Ectodermal cell (in vitro differentiated cells): ENCODE measurements at regions not wholly inside any gene's neighbourhood (a gene's known extent, or its start where the extent isn't known, plus 50 kb on each side); places are given as distances from the start of the nearest gene placed in this dataset.

Experiments used
- H3K27ac ChIP-seq: 2 replicates; pipeline ENCODE4 v1.7.0; 2013; ENCODE audit warnings: mild to moderate bottlenecking, low read depth, low read length; ENCODE audit not compliant: insufficient read depth, poor library complexity, severe bottlenecking
- H3K27me3 ChIP-seq: 2 replicates; pipeline ENCODE4 v1.7.0; 2013; ENCODE audit warnings: mild to moderate bottlenecking, low read length; ENCODE audit not compliant: insufficient read depth, control insufficient read depth, poor library complexity, severe bottlenecking
- H3K36me3 ChIP-seq: one replicate; pipeline ENCODE4 v1.7.0; 2013; ENCODE audit warnings: low read length; ENCODE audit not compliant: control insufficient read depth, insufficient read depth
- H3K4me1 ChIP-seq: one replicate; pipeline ENCODE4 v1.7.0; 2013; ENCODE audit warnings: low read length; ENCODE audit not compliant: control insufficient read depth, insufficient read depth
- H3K4me3 ChIP-seq: 2 replicates; pipeline ENCODE4 v1.7.0; 2013; ENCODE audit warnings: low read depth, low read length, control low read depth; ENCODE audit not compliant: insufficient read depth
- H3K9me3 ChIP-seq: 2 replicates; pipeline ENCODE4 v1.7.0; 2013; ENCODE audit warnings: mild to moderate bottlenecking, low read length, moderate library complexity; ENCODE audit not compliant: control insufficient read depth
- WGBS, 2 experiments: methylation state at CpG; one replicate each; pipeline ENCODE4 v1.1.7; 2013; ENCODE audit warnings: missing lambda C conversion rate in 2 of 2; 5-methylcytosine and 5-hydroxymethylcytosine counted together

- peaks cover 7% of the 10 kb centered on the region for H3K4me1 ChIP-seq
- no peaks in the 10 kb centered on the region for H3K9me3 ChIP-seq
- 89 to 93% methylated on average over 5 of the region's 5 CpGs for WGBS, 2 experiments
- no peak overlapping the region for H3K4me3 ChIP-seq
- no peak overlapping the region for H3K27ac ChIP-seq
- no peaks in the 10 kb centered on the region for H3K27me3 ChIP-seq
- H3K36me3 ChIP-seq = no peaks in the 10 kb centered on the region
Observed at GRCh38 chr7:51647486-51647885, 330.9 kb upstream of the COBL start.

GRCh38 chr7:51645702-51646298 lies 329.2 kb upstream of the COBL start:
- H3K4me3 ChIP-seq = no peak overlapping the region
- peaks cover 7% of the 10 kb centered on the region for H3K4me1 ChIP-seq
- no peaks in the 10 kb centered on the region for H3K27me3 ChIP-seq
- WGBS, 2 experiments = 94% methylated on average over 16 of the region's 16 CpGs
- H3K36me3 ChIP-seq = no peaks in the 10 kb centered on the region
- no peaks in the 10 kb centered on the region for H3K9me3 ChIP-seq
- no peak overlapping the region for H3K27ac ChIP-seq

GRCh38 chr7:51645255-51645654 lies 328.6 kb upstream of the COBL start:
- Histone ChIP-seq H3K4me1 (peaks cover 7% of the 10 kb centered on the region), H3K36me3 (no peaks in the 10 kb centered on the region), H3K27me3 (no peaks in the 10 kb centered on the region), H3K4me3 (no peak overlapping the region), H3K9me3 (no peaks in the 10 kb centered on the region), H3K27ac (no peak overlapping the region)
- WGBS, 2 experiments = 76 to 79% methylated on average over 11 of the region's 11 CpGs

- Histone ChIP-seq H3K27ac (no peak overlapping the region), H3K4me1 (peaks cover 7% of the 10 kb centered on the region), H3K27me3 (no peaks in the 10 kb centered on the region), H3K4me3 (no peak overlapping the region), H3K36me3 (no peaks in the 10 kb centered on the region), H3K9me3 (no peaks in the 10 kb centered on the region)
- 87 to 93% methylated on average over 2 of the region's 2 CpGs for WGBS, 2 experiments
Observed at GRCh38 chr7:51644216-51644615, 327.6 kb upstream of the COBL start.

- no peaks in the 10 kb centered on the region for H3K36me3 ChIP-seq
- no peak overlapping the region for H3K4me3 ChIP-seq
- WGBS, 2 experiments = 94 to 95% methylated on average over 9 of the region's 9 CpGs
- H3K4me1 ChIP-seq = peaks cover 7% of the 10 kb centered on the region
- H3K27me3 ChIP-seq = no peaks in the 10 kb centered on the region
- H3K27ac ChIP-seq = no peak overlapping the region
- H3K9me3 ChIP-seq = no peaks in the 10 kb centered on the region
Observed at GRCh38 chr7:51640841-51641240, 324.2 kb upstream of the COBL start.

- no peak overlapping the region for H3K4me3 ChIP-seq
- no peaks in the 10 kb centered on the region for H3K27me3 ChIP-seq
- no peaks in the 10 kb centered on the region for H3K9me3 ChIP-seq
- H3K36me3 ChIP-seq = no peaks in the 10 kb centered on the region
- WGBS, 2 experiments = 86 to 90% methylated on average over 12 of the region's 12 CpGs
- no peak overlapping the region for H3K27ac ChIP-seq
- no peaks in the 10 kb centered on the region for H3K4me1 ChIP-seq
Observed at GRCh38 chr7:51639661-51640334, 323.2 kb upstream of the COBL start.

GRCh38 chr7:51636503-51636902 lies 319.9 kb upstream of the COBL start:
- 76 to 89% methylated on average over 3 of the region's 3 CpGs for WGBS, 2 experiments

GRCh38 chr7:51635775-51636174 lies 319.2 kb upstream of the COBL start:
- Histone ChIP-seq H3K4me3 (no peak overlapping the region), H3K36me3 (no peaks in the 10 kb centered on the region), H3K4me1 (no peaks in the 10 kb centered on the region), H3K27ac (no peak overlapping the region), H3K27me3 (no peaks in the 10 kb centered on the region), H3K9me3 (no peaks in the 10 kb centered on the region)
- WGBS, 2 experiments = 86 to 90% methylated on average over 4 to 5 of the region's 5 CpGs

More at GRCh38 chr7:51636503-51636902, 319.9 kb upstream of the COBL start:
- Histone ChIP-seq H3K9me3 (no peaks in the 10 kb centered on the region), H3K27me3 (no peaks in the 10 kb centered on the region), H3K4me1 (no peaks in the 10 kb centered on the region), H3K27ac (no peak overlapping the region), H3K36me3 (no peaks in the 10 kb centered on the region), H3K4me3 (no peak overlapping the region)

- WGBS, 2 experiments = 96 to 97% methylated on average over 2 of the region's 2 CpGs
- Histone ChIP-seq H3K27ac (no peak overlapping the region), H3K9me3 (no peaks in the 10 kb centered on the region), H3K4me3 (no peak overlapping the region), H3K36me3 (no peaks in the 10 kb centered on the region), H3K4me1 (no peaks in the 10 kb centered on the region), H3K27me3 (no peaks in the 10 kb centered on the region)
Observed at GRCh38 chr7:51634538-51634937, 317.9 kb upstream of the COBL start.

GRCh38 chr7:51634025-51634424 lies 317.4 kb upstream of the COBL start:
- no peaks in the 10 kb centered on the region for H3K9me3 ChIP-seq
- WGBS, 2 experiments = 93 to 95% methylated on average over 2 of the region's 2 CpGs
- no peaks in the 10 kb centered on the region for H3K36me3 ChIP-seq
- no peaks in the 10 kb centered on the region for H3K27me3 ChIP-seq
- H3K4me3 ChIP-seq = no peak overlapping the region
- no peak overlapping the region for H3K27ac ChIP-seq
- no peaks in the 10 kb centered on the region for H3K4me1 ChIP-seq
